ENCODE measurements at regions not wholly inside any gene's neighbourhood (a gene's known extent, or its start where the extent isn't known, plus 50 kb on each side); places are given as distances from the start of the nearest gene placed in this dataset.
"Not testable (repeated sequence)": the region's sequence is repeated elsewhere in the genome, so short reads cannot be mapped to it uniquely, and the experiment has no call there.

DNA sequence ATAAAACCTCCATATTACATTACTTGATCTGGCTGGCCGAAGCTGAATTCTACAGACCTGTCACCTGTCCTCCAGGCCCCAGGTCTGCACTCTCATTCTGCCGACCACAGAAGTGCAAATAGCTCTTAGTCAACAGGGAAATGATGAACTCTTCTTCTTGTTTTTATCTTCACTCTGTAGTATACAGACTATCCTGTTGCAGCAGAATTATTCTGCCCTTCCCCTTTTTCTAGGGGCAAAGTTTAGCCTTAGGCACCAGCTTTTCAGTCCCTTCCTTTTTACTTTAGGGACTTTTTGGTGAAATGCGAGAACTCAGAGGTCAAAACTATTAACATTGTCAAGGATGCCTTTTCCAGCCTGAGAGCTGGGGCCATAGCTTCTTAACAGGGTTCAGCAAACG is 229.6 kb upstream of the EGLN3 start:
- no peak for DNase-seq (ENCODE audit: low read depth in 4 of 4, low spot score in 1 of 4)

DNA sequence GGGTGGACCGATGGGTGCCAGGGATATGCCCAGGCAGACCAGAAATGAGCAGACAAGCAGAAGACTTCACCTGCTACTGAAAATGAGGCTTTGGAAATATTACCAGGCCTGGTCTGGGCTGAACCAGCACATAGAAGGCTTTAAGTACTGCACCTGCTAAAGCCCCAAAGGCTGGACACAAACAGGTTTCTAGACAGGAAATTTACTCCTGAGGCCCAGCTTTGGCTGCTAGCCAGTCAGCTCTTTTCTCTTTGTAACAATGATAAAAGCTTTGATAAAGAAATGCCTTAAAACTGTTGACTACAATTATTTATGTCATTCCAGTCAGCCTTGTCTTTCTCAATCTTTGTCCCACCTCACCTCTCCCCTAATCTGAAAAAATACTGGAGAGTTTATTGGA is 228.9 kb upstream of the EGLN3 start:
- DNase-seq (ENCODE audit: low read depth in 4 of 4, low spot score in 1 of 4): no peak

- DNase-seq (ENCODE audit: low read depth in 4 of 4, low spot score in 1 of 4): no peak
These were observed 226.6 kb upstream of the EGLN3 start for GRCh38 chr14:34177466-34177865.

DNA sequence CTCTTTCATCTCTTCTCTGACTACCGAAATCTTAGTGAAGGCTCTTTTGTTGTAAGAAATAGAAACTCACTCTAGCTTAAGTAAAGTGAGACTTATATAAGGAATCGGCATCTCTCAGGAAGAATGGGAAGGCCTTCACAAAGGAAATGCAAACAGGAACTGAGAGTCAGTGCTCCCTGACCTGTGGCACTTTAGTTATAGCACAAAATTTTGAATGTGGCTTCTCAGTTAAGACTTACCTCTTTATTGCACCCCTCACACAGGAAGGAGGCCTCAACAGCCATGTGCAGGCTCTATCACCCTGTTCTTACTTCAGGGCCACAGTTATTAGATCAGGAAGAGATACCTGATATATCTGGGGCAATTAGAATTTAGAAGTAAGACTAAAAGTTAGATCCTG is 224.7 kb upstream of the EGLN3 start:
- no peak for DNase-seq (ENCODE audit: low read depth in 4 of 4, low spot score in 1 of 4)

DNA sequence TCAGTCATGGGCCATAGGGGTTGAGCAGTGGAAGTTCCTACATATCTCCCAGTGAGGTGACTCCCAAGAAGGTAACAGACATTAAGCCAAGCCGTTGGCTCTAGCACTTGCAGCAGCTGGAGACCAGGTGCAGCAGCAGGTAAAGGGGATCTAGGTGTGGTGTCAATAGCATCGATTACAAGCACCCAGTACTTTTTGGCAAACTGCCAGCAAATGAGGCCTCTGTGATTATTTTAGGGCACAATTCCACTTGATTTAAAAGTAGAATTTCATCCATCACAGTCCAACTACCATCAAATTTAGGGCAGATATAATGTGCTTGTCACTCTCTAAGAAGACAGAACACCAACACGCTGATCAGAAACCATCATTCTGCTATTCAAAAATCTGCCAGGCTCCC is 224.1 kb upstream of the EGLN3 start:
- no peak for DNase-seq (ENCODE audit: low read depth in 4 of 4, low spot score in 1 of 4)

- DNase-seq (ENCODE audit: low read depth in 4 of 4, low spot score in 1 of 4): no peak
These were observed 223.0 kb upstream of the EGLN3 start for GRCh38 chr14:34173916-34174315.

DNA sequence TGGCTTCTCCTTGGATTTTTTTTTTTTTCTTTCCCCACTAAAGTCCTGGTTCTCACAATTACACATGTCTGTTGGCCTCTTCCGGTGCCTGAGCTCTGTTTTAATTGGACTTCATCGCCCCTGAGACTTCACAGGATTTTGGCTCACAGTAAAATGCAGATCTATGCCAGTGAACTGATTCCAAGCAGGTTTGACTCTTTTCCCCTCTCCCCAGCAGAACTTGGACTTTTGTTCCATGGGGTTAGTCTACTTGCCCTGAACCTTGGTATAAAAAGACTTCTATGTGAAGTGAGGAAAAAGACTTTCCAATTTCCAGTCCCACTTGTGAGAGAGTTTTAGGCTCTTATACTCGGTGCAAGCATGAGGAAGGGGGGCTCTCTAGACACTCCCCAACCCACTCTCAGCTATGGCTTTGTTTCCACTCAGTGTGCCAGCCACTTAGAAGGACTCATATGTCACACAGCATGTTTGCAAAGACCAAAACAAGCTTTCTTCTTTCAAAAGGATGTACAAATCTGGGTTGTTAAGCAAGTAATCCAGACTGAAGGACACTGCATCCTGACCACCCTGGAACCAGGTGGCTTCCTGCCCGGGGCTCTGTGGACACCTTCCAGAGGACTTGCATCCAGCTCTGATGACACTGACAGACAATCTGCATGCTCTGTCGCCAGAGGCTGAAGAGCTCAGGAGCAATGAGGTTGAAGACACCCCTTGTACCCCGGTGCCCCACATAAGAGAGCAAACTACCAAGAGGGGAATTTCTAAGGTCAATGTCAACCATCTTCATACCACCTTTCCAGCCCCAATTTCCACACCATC is 221.9 kb upstream of the EGLN3 start:
- DNase-seq (ENCODE audit: low read depth in 4 of 4, low spot score in 1 of 4): no peak

DNA sequence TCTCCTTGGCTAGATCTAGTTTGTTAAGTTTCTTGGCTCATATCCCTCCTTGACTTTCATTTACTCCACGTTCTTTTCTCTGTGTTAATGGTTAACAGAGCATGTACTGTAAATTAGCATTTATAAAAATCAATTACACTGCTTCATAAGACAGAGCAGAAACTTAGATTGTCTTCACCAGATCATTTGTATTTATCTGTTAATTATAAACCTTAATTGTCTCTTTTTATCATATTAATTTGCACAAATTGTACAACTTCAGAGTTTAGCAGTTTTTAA is 221.2 kb upstream of the EGLN3 start:
- no peak for DNase-seq (ENCODE audit: low read depth in 4 of 4, low spot score in 1 of 4)

- DNase-seq (ENCODE audit: low read depth in 4 of 4, low spot score in 1 of 4): no peak
These were observed 220.7 kb upstream of the EGLN3 start for GRCh38 chr14:34171431-34172172.

DNA sequence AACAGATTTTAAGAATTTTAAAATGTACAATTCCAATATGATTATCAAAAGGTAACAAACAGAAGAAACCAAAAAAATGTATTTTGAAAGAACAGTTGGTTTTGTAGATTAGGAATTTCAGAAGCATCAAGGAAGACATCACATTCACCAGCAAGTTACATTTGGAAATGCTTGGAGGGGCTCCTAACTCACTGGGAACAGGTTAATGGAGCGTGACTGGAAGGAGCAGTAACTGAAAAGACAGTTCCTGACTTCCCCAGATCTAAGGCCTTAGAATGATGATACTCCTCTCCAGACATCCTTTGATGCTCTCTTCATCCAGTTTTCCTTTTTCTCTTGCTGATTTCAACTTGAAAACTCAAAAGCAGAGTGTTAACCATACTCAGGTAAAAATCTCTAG is 220.0 kb upstream of the EGLN3 start:
- DNase-seq (ENCODE audit: low read depth in 4 of 4, low spot score in 1 of 4): no peak

- DNase-seq (ENCODE audit: low read depth in 4 of 4, low spot score in 1 of 4): no peak
These were observed 218.7 kb upstream of the EGLN3 start for GRCh38 chr14:34169561-34169960.

DNA sequence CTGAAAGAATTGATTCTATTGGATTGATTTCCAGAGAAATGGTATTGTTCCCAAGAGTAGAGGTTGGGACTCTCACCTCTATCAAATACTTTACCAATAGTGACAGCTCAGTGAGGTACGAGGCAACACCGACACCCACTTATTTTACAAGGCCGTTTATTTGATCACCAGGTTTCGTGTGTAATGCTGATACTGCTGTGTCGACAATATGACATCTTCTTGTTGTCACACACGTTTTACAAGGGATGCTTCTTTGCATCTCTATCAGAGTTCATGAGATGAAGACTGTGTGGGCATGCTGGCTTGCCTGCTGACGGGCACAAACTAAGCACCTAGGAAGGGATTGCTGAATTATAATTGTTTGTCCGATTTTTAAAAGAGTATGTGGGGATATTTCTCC is 217.8 kb upstream of the EGLN3 start:
- no peak for DNase-seq (ENCODE audit: low read depth in 4 of 4, low spot score in 1 of 4)

- no peak for DNase-seq (ENCODE audit: low read depth in 4 of 4, low spot score in 1 of 4)
These were observed 215.0 kb upstream of the EGLN3 start for GRCh38 chr14:34165847-34166350.

DNA sequence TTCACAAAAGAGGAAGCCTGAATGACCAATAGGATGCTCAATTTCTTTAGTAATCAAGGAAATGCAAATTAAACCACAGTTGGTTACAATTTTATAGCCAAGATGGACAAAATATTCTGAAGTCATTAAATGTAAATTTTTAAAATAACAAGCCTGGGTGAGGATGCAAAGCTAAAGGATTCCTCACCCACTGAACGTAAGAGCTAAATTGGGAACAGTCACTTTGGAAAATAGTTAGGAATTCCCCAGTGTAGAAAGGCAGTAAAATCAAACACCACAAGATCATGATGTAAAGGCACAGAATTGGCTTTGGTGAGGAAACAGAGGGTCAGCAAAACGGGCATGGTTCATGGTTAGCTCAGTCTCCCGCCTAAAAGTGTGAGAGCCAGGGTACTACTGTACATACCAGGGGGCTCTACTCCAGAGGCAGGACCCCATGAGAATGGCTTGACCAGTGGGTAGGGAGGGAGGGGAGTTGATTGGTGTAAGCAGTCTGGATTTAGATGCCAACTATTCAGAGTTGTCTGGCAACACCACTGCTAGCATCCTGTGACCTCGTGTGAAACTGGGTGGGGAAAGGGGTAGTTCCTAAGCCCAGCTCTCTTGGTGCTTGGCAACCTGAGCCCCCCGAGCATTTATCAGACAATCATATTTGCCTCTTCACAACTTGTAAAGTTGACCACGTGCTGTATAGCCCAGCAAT is 213.4 kb upstream of the EGLN3 start:
- DNase-seq (ENCODE audit: low read depth in 4 of 4, low spot score in 1 of 4): no peak

- no peak for DNase-seq (ENCODE audit: low read depth in 4 of 4, low spot score in 1 of 4)
These were observed 210.6 kb upstream of the EGLN3 start for GRCh38 chr14:34161351-34162082.

- DNase-seq (ENCODE audit: low read depth in 4 of 4, low spot score in 1 of 4): no peak
These were observed 209.7 kb upstream of the EGLN3 start for GRCh38 chr14:34160619-34161018.

- DNase-seq (ENCODE audit: low read depth in 4 of 4, low spot score in 1 of 4): no peak
These were observed 206.8 kb upstream of the EGLN3 start for GRCh38 chr14:34157651-34158050.

- no peak for DNase-seq (ENCODE audit: low read depth in 4 of 4, low spot score in 1 of 4)
These were observed 196.6 kb upstream of the EGLN3 start for GRCh38 chr14:34147461-34147860.

DNA sequence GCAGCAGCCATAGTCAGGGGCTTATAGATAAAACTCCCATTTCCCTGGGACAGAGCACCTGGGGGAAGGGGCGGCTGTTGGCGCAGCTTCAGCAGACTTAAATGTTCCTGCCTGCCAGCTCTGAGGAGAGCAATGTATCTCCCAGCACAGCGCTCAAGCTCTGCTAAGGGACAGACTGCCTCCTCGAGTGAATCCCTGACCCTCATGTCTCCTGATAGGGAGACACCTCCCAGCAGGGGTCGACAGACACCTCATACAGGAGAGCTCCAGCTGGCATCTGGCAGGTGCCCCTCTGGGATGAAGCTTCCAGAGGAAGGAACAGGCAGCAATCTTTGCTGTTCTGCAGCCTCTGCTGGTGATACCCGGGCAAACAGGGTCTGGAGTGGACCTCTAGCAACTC is 189.3 kb upstream of the EGLN3 start:
- DNase-seq (ENCODE audit: low read depth in 4 of 4, low spot score in 1 of 4): not testable (repeated sequence)

GRCh38 chr14:34139160-34140121 is 188.6 kb upstream of the EGLN3 start:
- DNase-seq (ENCODE audit: low read depth in 4 of 4, low spot score in 1 of 4): not testable (repeated sequence)

Measured in stimulated activated CD4-positive, alpha-beta T cell treated with anti-CD3 and anti-CD28 coated beads, Interleukin-1b, Interleukin-23, amount 100 ng/mL, for 24 hours (primary cell).